Central memory CD4-positive, alpha-beta T cell (primary cell): ENCODE measurements at regions not wholly inside any gene's neighbourhood (a gene's known extent, or its start where the extent isn't known, plus 50 kb on each side); places are given as distances from the start of the nearest gene placed in this dataset.

ENCODE experiments used
- DNase-seq: peaks from one replicate; pipeline ENCODE4 v3.0.0; 2022

DNA sequence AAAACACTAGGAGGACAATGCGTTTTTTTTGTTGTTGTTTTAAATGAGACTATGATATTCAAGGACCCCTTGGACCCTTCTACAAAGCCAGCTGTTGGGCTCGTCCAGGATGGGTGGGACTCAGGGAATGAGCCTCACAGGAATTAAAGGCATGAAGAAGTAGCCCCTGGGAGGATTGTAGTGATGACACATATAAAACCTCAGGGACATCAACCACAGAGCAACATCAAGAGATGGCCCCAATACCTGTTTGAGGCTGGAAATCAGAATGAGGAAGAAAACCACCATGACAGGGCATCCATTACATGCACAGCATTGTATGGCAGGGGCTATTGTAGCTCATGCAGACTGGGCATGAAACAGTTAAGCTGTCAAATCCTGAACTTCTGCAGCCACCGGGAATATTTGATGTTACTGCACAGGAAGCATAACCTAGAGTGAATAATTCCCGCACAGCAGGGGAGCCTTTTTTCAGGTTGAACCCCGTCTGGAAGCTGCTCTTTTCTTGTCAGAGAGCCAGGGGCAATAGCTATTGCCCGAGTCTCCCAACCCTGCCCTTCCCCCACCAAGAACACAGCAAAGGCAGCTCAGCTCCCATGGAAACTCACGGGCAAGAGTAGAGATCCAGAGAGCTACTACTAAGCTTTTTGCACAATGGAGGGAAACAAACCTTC is 140.2 kb upstream of the FGGY start:
- no peak for DNase-seq

DNA sequence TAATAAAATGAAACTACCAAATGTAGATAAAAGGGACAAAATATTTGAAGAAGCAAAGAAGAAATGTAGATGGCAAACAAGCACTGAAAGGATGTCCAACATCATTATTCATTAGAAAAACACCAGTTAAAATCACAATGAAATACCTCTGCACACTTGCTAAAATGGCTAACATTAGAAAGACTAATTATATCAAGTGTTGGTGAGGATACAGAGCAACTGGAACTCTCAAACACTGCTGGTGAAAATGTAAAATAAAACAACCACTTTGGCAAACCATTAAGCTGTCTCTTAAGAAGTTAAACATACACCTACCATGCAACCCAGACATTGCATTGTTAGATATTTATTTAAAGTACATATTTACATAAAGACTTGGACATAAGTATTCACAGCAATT is 138.6 kb upstream of the FGGY start:
- DNase-seq, result no peak

DNA sequence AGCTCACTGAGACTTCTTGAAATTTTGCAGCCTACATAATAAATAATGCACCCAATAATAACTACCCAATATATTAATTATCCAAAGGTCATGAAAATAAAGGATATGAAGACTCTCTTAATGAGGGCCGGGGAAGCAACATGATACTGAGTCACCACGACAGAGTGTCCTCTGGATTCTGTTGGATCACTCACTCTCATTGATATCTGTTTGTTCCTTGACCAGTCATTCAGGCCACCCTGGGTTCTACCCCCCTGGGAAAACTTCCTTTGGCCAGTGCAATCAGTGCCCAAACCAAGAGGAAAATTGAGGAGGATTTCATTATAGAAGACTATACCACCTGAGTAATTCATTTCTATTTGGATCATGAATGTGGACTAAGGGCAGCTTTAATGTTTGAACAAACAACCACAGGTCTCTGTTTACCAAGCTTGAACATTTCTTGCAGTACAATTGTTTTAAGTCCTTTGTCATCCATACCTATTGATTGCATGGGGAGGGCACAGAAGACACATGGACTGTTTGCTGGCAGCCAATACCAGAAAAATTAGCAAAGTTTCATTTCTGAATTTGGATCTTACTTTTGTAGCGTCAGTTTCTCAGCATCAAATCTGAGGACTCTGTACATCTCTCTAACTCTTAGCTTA is 137.2 kb upstream of the FGGY start:
- DNase-seq, result no peak

DNA sequence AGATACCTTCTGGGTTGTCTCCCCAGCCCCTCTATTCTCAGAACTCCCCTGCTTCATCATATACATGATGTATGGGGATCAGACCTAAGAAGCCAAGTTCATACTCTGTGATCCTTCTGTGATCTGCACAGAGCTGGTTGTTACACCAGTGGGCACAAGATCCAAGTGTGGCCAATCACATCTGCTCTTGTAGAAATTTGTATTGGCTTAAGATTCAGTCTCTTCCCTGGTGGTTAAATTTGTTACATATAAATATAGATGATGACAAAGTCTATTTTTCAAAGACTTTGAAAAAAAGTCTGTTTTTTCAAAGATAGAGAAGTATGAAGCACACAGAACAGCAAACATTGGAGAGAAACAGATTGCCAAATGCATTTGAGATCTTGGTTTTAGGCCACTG is 135.8 kb upstream of the FGGY start:
- no peak for DNase-seq

DNA sequence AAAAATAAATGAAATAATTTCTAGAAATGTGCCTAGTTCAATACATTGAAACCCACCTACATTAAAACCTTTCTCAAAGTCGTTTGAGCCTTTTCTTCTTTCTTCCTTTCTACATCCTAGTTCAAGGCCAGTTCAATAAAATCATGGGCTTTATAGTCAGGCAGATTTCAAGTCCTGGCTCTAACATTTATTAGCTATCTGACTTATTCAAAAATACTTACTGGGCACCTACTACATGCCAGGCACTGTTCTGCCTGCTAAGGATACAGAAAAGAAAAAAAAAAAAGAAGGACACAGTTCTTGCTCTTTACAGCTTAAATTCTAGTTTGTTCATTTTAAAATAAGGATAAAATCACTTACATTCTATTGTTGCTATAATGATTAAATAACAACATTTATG is 134.2 kb upstream of the FGGY start:
- no peak for DNase-seq

DNA sequence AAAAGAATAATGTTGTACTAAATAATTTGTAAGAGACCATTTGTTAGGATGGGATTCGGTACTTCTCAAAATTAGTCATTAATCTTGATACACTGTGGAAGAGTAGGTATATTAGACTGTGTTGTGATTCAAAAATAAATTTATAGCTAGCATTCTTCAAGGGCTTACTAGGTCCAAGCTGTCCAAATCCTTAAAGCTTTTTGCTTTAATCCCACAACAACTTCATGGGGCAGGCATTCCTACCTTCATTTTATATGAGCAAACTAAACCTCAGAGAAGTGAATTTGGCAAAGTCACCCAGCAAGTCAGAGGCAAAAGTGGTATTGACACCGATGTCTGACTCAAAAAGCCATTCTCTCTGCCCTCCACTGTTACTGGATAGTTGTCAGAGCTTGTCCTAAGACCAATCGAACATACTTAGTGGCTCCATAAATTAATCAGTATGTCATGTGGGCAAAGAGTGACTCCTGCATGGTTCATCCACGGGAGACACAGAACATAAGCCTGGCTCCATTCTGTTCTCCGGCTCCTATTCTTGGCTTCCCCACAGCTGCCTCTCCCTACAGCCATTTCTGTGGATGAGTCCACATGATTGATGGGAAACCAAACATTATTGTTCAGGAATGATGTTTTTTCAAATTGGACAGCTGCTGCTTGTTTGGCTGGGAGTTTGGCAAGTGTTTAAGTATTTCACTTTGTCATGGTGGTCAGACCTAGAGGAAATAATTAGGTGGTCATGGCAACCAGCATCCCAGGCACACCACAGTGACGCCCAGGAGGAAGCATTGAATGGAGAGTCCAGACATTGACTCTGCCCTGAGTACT is 133.4 kb upstream of the FGGY start:
- no peak for DNase-seq

DNA sequence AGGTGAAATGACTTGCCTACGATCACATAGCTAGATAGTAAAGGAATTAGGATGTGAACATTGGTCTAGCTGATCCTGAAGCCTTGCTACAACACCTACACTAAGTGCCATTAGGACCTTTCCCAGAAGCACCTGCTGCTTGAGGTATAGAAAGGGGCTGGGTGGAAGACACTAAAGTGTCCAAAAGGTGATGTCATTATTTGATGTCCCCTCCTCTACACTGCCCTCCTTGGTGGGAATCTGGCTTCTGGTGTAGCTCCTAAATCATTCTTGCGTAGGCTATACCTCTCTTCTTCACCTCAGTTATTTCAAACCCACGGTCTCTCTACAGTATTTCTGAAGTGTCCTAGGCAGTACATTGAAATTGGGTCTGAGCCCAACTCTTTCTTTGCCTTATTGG is 132.5 kb upstream of the FGGY start:
- no peak for DNase-seq

DNA sequence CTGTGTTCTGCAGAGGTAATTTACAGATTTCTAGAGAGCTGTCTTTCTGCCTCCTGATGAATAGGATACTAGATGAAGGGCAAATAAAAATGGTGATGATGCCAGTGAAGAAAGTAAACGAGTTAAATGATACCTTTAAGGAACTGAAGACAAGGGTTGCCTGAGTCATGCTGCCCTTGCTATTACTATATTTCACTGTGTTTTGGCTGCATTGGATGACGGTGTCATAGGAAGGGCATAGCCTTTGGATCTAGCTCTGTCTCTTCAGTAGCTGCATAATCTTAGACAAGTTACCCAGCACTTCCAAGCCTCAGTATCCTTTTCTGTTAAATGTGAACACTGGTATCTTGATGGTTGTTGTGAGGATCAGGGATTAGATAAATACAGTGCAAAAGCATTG is 131.5 kb upstream of the FGGY start:
- no peak for DNase-seq

DNA sequence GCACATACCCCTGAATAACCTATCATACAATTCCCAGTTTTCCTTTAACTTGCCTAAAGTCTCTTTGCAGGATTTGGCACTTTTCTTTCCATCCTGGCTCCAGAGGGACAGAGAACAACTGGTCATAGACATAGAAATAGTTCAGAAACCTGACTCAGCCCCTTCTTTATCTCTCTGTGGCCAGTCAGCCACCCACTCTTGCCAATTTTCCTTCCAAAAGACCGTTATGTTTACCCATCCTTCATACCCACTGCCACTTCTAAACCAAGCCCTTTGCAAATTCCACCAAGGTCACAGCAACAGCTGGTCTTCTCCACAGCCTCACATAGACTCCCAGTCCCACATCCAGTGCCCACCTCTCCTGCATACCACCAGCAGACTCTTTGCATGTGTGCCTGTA is 127.2 kb upstream of the FGGY start:
- no peak for DNase-seq

DNA sequence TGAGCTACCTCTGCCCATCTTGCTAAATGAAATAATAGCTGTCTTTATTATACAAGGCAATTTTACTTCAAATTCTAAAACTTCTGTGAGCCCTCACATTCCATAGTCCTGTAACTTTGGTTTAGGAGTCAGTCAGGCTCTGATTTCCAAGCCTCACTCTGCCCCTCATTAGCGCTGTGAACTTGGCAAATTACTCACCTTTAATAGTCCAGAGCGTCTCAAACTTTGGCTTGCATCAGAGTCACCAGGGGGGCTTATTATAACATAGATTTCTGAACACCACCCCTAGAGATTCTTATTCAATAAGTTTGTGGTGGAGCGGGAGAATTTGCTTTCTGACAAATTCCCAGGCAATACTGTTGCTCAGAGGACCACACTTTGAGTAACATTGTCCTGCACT is 126.2 kb upstream of the FGGY start:
- DNase-seq, result no peak

DNA sequence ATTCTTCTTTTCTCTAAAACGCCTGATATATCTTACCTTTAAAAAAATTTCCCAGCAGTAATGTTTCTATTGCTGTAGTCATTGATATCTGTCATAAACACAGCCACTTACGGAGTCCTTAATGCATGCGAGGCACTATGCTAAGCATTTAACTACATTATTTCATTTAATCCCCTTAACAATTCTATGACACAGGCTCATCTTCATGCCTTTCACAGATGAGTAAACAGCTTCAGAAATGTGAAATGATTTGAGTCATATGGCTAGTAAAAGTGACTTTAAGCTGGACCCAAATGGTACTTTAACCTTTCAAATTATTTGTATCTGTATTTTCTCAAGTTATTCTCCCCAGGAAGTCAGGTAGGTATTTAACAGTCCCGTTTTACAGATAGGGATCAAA is 125.1 kb upstream of the FGGY start:
- DNase-seq, result no peak

DNA sequence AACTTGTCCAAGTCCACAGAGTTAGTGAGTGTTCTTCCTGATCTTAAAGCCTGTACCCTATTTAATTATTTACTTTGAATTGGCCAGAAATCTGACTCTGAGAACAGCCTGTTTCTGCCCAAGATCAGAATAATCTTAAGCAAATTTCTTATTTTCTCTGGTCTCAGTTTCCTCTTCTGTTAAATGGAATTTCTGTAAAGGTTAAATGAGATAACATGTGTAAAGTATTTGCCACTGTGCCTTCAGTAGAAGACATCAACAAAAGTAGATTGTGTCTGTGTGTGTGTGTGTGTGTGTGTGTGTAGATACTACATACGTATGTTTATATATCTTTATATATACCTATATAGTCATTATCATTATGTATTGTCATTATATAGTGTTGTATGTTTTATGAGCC is 124.2 kb upstream of the FGGY start:
- no peak for DNase-seq

DNA sequence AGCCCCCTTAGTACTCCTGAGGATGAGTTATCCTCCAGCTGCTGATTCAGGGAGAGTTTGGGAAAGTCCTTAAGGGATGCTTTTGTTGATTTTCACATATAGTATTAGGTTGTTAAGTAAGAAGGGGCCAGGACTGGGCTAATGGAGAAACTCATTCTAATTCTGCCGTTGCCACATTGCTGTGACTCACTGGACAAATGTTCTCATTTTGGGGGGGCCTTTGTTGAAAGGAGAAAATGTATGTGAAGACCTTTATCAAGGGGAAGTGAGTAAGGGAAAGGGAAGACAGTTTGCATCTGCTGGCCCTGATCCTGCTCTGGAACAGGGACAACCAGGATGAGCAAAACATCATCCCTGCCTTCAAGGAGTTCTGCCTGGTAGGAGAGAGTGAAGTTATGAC is 123.2 kb upstream of the FGGY start:
- DNase-seq, result no peak

DNA sequence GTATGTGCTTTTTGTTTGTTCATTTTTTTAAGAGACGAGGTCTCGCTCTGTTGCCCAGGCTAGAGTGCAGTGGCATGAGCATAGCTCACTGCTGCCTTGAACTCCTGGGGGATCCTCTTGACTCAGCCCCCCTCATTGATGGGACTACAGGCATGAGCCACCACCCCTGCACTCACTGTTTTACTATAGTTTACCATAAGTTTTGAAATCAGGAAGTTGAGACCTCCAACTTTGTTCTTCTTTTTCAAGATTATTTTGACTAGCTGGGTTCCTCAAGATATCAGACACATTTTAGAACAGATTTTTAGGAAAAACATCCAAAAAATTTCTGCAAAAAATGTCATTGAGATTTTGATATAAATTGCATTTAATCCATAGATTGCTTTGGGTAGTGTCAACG is 120.4 kb upstream of the FGGY start:
- no peak for DNase-seq

DNA sequence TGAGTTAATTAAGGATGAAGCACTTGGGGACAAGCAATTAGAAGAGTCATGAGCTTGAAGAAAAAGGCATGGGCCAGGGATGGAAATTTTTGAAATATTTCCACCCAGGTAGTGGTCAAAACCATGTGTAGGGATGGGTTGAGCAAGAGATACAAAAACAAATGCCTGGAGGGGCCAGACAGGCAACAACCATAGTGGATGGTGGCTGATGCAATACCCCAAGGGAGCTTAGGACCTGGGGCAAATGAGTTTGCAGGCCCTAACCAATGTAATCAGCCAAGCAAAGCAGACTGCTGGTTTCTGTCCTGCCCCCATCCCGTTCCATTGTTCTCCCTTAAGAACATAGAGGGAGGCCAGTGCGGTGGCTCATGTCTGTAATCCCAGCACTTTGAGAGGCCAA is 119.1 kb upstream of the FGGY start:
- no peak for DNase-seq

DNA sequence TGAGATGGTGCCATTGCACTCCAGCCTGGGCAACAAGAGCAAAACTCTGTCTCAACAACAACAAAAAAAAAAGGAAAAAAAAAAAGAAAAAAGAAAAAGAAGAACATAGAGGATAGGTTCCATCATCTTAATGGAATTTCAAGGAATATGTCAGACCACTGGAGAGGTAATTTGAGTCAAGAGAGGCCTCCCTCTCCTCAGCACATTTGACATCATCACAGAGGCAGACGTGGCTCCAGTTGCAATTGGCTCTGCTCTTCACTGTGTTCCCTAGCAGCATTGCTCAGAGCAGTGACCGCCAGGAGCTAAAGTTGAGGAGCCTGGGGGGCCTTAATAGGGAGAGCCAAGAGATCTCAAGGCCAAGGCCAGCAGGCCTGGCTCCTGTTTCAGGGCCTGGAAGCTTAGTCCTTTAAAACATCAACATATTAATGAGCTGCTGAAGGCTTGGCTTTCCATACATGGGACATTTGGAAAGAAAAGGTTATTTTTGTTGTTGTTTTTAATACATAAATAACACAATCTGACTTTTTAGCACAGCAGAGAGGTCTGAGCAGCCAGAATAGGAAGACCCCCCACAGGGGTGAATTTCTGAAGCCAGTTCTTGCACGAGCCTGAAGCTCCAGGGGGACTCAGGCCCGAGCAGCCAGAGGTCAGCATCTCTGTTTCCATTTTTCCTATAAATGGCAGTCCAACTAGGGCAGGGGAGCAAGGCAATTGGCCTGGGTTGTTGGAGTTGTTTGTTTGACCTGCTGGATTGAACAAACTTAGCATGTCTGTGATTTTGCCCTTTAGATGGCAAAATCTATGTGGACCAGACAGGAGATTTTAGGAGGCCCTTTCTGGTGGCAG is 118.3 kb upstream of the FGGY start:
- DNase-seq, result no peak

DNA sequence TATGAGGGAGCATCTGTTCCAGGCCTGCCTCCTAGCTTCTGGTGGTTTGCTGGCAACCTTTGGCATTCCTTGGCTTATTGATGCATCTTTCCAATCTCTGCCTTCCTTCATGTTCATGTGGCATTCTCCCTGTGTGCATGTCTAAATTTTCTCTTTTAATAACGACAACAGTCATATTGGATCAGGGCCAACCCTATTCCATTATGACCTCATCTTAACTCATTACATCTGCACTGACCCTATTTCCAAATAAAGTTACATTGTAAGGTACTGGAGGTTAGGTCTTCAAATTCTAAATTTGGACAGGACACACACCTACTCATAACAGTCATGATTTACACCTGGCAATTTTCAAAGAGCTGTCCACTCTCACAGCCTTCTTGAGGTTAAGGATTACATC is 117.2 kb upstream of the FGGY start:
- DNase-seq, result no peak

DNA sequence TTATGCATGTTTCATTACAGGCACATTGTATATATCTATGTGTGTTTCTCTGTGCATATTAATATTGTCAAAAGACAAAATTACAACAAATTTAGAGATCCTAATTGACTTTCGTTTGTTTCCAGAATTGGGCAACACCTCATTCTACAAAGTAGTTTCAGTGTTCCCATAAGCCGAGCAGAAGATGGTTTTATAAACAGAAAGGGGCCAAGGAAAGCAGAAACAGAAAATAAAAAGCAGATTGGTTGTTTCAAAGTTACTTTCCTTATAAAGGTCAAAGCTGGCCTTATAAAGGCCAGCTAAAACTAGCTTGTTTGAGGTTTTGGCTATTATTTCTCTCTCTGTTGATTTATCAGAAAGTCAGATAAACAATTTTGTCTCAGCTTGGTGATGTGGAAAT is 116.2 kb upstream of the FGGY start:
- no peak for DNase-seq

DNA sequence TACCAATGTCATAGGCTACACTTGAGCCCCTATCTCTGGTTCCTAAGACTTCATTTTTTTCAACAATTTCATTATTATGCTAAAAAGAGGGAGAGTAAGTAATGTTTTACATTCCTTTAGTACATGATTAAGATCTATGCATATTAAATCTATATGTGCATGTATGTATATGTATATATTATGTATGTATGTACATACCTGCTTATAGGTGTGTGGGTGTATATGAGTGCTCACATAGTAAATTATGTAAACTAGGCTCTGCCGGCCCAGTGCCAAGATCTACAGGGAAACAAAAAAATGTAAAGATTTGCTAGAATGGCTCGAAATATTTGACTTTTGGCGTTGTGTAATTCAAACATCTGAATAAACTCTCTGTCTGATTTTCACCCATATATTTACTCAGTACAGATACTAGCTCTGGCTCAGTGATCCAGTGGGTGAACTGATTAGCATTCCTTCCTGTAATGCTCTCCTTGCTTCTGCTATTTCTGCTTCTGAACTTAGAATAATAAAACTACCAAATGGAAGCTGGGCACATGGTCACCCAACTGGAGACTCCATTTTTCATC is 113.1 kb upstream of the FGGY start:
- DNase-seq, result no peak

DNA sequence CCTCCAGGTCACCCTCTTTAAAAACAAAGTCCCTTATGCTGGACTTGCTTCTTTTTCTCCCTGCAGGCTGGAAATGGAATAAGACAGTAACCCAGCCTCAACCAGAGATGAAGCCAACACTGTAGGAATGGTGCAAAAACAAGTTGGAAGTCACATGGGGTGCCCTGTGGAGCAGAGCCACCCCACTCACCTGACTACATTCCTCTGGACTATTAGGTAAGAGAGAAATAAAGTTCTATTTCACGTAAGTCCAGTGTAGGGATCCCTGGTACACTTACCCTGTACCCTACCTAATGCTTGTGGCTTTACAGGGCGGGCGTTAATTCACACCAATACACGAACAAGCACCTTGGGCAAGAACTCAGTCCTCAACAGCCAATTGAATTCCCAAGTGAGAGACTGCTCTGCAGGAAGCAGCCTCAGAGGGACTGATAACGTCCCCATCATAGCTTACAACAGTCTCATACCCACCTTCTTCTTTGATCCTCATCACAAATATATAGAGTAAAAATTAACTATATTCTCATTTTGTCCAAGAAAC is 112.5 kb upstream of the FGGY start:
- no peak for DNase-seq

DNA sequence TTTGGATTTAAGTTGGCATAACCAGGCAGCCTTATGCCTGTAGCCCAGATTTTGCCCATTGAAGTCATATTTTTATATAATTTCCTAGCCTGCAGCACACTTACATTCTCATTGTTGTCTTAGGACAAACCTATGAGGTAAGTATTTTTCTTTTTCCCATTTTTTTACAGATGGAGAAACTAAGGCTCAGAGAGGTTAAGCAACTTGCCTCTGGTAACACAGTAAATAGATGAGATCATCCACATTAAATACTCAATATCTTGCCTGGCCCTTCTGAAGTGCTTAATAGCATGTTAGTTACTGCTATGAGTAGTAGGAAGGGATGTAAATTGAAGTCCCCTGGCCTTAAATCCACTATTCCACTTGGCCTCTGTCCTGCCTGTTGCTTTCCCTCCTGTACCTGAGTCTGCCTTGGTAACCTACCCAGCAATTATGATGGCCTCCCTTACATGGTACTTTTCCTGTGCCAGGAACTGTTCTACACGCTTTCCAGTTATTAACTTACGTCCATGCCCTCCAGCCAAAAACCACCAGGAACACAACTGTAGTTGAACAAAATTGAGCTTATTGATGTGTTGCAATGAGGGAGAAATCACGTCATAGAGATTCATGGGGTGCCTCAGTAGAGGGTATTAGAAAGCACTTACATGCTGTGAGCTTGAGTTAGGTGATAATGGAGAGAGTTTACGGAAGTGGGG is 111.6 kb upstream of the FGGY start:
- no peak for DNase-seq

DNA sequence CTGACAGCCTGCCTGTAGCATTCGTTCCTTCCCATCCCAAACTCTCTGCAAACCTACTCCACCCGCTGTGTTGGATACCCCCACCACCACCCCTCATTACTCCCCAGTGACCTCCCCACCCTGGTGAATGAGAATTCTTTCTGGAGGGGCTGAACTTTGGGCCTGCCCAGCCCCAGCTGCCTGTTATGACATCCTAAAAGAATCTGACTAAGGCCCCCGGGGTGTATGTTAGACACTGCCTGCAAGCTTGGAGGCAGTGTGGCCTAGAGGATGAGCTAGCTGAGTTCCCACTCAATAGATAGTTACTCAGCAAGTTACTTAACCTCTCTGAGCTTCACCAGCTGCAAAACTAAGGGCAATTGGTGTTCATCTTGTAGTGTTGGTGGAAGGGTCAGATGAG is 110.2 kb upstream of the FGGY start:
- no peak for DNase-seq
